ENCODE measurements at regions not wholly inside any gene's neighbourhood (a gene's known extent, or its start where the extent isn't known, plus 50 kb on each side); places are given as distances from the start of the nearest gene placed in this dataset.

DNA sequence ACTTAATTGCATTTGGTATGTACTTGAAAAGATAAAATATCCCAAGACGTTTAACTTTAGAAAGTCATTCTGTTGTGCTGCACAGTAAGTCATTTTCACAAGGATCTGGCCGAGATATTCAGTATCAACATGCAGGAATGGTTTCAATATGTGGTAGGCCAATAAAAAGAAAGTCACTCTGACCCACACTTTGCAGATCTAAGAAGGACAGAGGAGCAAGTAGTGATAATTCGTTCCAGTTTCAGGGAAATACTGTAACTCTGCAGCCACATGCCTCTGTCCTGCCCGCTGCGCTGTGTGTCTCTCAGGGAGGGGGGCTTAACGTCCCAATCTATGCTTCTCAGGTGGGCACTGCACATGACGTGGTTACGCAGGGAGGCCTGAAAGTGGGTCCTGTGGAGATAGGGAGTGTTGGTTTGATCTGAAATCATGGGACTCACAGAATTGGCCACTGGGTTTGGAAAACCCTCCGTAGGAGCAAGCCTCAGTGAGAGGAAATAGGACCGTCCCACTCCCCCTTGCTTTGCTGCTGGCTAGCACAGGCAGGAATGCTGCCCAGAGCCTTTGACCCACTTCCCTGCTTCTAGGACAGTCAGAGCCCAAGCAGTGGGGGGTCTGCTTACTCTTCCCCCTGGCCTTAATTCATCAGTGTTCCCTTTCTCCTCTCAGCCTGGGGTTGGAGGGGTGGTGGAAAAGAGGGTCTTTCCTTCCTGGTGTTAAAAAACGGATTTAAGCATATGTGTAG is 314.7 kb upstream of the SPRED2 start:
- H3K9me3 ChIP-seq (ENCODE audit: insufficient read depth, low read depth, low read length), result no peaks in the 10 kb centered on the region
- DNase-seq (ENCODE audit: low read depth), result no peak
- H2AFZ ChIP-seq (ENCODE audit: low read depth, low read length), result no peak overlapping the region

DNA sequence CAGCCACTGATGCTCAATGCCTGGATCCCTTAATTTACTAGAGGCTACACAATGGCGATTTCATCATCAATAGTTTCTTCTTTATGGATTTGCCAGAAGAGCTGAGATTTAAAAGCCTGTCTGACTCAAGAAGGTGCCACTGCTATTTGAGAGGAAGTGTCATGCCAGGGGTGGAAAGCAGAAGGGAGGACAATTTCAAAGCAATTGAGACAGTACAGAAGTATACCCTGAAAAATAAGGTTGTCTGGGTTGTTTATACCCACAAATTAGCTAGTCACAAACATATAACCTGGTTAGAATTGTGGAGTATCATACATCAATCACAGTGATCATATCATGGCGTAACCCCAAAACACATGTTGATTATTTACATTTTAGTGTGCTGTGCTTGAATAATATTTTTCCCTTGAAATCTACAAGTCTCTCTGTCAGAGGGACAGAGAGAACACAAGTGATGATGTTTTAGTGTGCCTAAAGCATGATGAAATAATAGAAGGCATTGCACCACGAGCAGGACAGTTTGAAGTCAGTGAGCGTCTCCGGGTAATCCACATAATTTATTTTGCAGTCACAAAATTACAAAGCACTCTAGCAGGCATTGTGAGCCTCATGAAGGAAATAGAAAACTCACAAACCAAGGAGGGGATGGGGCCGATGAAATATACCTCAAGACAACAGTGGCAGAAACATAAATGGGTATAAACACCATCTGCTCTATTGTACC is 312.2 kb upstream of the SPRED2 start:
- no peak for DNase-seq (ENCODE audit: low read depth)
- Histone ChIP-seq H4K20me1 (ENCODE audit: insufficient read depth, low read length) (no peaks in the 10 kb centered on the region), H3K27ac (ENCODE audit: low read depth, low read length) (no peak overlapping the region), H3K9ac (ENCODE audit: low read length) (no peak overlapping the region), H3K4me1 (ENCODE audit: insufficient read depth, low read length) (peaks cover 7% of the 10 kb centered on the region), H3K36me3 (ENCODE audit: insufficient read depth, low read length) (no peaks in the 10 kb centered on the region), H3K4me2 (ENCODE audit: low read length) (no peak overlapping the region), H2AFZ (ENCODE audit: low read depth, low read length) (no peak overlapping the region), H3K9me3 (ENCODE audit: insufficient read depth, low read depth, low read length) (no peaks in the 10 kb centered on the region), H3K27me3 (ENCODE audit: insufficient read depth, low read length) (peaks cover 8% of the 10 kb centered on the region), H3K4me3 (ENCODE audit: insufficient read depth, low read depth, low read length) (no peak overlapping the region), H3K79me2 (ENCODE audit: insufficient read depth, low read length) (no peaks in the 10 kb centered on the region)
- FAIRE-seq, result no peak
- Mint-ChIP-seq H3K4me1 (ENCODE audit: low read depth, unreplicated experiment) (peaks cover 10% of the 10 kb centered on the region), H3K4me3 (ENCODE audit: unreplicated experiment) (no peak overlapping the region), H3K9me3 (ENCODE audit: unreplicated experiment) (peaks cover 2% of the 10 kb centered on the region), H3K27me3 (ENCODE audit: low read depth, unreplicated experiment) (no peaks in the 10 kb centered on the region), H3K27ac (ENCODE audit: unreplicated experiment) (no peak overlapping the region), H3K36me3 (ENCODE audit: low read depth, unreplicated experiment) (no peaks in the 10 kb centered on the region)
- TF ChIP-seq, protein P1, sequence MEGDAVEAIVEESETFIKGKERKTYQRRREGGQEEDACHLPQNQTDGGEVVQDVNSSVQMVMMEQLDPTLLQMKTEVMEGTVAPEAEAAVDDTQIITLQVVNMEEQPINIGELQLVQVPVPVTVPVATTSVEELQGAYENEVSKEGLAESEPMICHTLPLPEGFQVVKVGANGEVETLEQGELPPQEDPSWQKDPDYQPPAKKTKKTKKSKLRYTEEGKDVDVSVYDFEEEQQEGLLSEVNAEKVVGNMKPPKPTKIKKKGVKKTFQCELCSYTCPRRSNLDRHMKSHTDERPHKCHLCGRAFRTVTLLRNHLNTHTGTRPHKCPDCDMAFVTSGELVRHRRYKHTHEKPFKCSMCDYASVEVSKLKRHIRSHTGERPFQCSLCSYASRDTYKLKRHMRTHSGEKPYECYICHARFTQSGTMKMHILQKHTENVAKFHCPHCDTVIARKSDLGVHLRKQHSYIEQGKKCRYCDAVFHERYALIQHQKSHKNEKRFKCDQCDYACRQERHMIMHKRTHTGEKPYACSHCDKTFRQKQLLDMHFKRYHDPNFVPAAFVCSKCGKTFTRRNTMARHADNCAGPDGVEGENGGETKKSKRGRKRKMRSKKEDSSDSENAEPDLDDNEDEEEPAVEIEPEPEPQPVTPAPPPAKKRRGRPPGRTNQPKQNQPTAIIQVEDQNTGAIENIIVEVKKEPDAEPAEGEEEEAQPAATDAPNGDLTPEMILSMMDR (IDR thresholded peaks at IDR 0.05; ENCODE audit: insufficient read depth, low read depth, low read length), result no peak

More for the DNA sequence above, 314.7 kb upstream of the SPRED2 start:
- FAIRE-seq, result no peak
- Mint-ChIP-seq H3K4me3 (ENCODE audit: unreplicated experiment) (no peak overlapping the region), H3K9me3 (ENCODE audit: unreplicated experiment) (no peaks in the 10 kb centered on the region), H3K4me1 (ENCODE audit: low read depth, unreplicated experiment) (peaks cover 12% of the 10 kb centered on the region), H3K27ac (ENCODE audit: unreplicated experiment) (no peak overlapping the region), H3K27me3 (ENCODE audit: low read depth, unreplicated experiment) (no peaks in the 10 kb centered on the region), H3K36me3 (ENCODE audit: low read depth, unreplicated experiment) (no peaks in the 10 kb centered on the region)
- TF ChIP-seq, protein P1 (IDR thresholded peaks at IDR 0.05; ENCODE audit: insufficient read depth, low read depth, low read length), result no peak
- TF ChIP-seq EZH2 (IDR thresholded peaks at IDR 0.05; ENCODE audit: insufficient read depth, low read length), result no peak
- H3K79me2 ChIP-seq (ENCODE audit: insufficient read depth, low read length), result no peaks in the 10 kb centered on the region
- no peaks in the 10 kb centered on the region for H4K20me1 ChIP-seq (ENCODE audit: insufficient read depth, low read length)
- H3K27ac ChIP-seq (ENCODE audit: low read depth, low read length), result no peak overlapping the region
- no peaks in the 10 kb centered on the region for H3K36me3 ChIP-seq (ENCODE audit: insufficient read depth, low read length)
- no peak overlapping the region for H3K4me3 ChIP-seq (ENCODE audit: insufficient read depth, low read depth, low read length)
- H3K4me1 ChIP-seq (ENCODE audit: insufficient read depth, low read length), result peaks cover 10% of the 10 kb centered on the region
- H3K27me3 ChIP-seq (ENCODE audit: insufficient read depth, low read length), result peaks cover 8% of the 10 kb centered on the region
- H3K9ac ChIP-seq (ENCODE audit: low read length), result no peak overlapping the region
- H3K4me2 ChIP-seq (ENCODE audit: low read length), result no peak overlapping the region

DNA sequence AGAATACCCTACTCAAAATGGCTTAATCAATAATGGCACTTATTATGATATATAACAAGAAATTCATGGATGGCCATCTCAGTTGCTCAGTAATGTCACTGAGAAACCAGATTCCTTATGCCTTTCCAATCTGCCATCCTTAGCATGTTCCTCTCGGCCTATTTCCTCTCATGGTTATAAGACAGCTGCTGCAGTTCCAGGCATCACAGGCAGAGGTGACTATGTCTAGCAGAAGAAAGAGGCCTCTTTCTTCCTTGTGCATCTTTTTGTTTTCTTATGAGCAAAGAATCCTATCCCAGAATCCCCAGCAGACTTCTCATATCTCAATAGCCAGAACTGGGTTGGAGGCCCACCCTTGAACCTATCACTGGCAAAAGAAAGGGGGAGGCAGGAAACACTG is 310.6 kb upstream of the SPRED2 start:
- no peak overlapping the region for H3K27ac Mint-ChIP-seq (ENCODE audit: unreplicated experiment)
- no peaks in the 10 kb centered on the region for H3K4me1 ChIP-seq (ENCODE audit: insufficient read depth, low read length)
- no peaks in the 10 kb centered on the region for H3K36me3 ChIP-seq (ENCODE audit: insufficient read depth, low read length)
- DNase-seq (ENCODE audit: low read depth), result no peak
- H3K27me3 ChIP-seq (ENCODE audit: insufficient read depth, low read length), result peaks cover 8% of the 10 kb centered on the region
- no peak overlapping the region for H3K4me2 ChIP-seq (ENCODE audit: low read length)
- no peaks in the 10 kb centered on the region for H4K20me1 ChIP-seq (ENCODE audit: insufficient read depth, low read length)
- FAIRE-seq, result no peak
- no peak overlapping the region for H3K27ac ChIP-seq (ENCODE audit: low read depth, low read length)
- H3K4me1 Mint-ChIP-seq (ENCODE audit: low read depth, unreplicated experiment), result peaks cover 5% of the 10 kb centered on the region
- no peaks in the 10 kb centered on the region for H3K27me3 Mint-ChIP-seq (ENCODE audit: low read depth, unreplicated experiment)
- no peak overlapping the region for H3K4me3 Mint-ChIP-seq (ENCODE audit: unreplicated experiment)
- H3K36me3 Mint-ChIP-seq (ENCODE audit: low read depth, unreplicated experiment), result no peaks in the 10 kb centered on the region
- H2AFZ ChIP-seq (ENCODE audit: low read depth, low read length), result no peak overlapping the region
- H3K9me3 Mint-ChIP-seq (ENCODE audit: unreplicated experiment), result peaks cover 2% of the 10 kb centered on the region
- no peaks in the 10 kb centered on the region for H3K79me2 ChIP-seq (ENCODE audit: insufficient read depth, low read length)
- no peaks in the 10 kb centered on the region for H3K9me3 ChIP-seq (ENCODE audit: insufficient read depth, low read depth, low read length)
- TF ChIP-seq EZH2 (IDR thresholded peaks at IDR 0.05; ENCODE audit: insufficient read depth, low read length), result no peak
- TF ChIP-seq, protein P1 (IDR thresholded peaks at IDR 0.05; ENCODE audit: insufficient read depth, low read depth, low read length), result no peak
- H3K4me3 ChIP-seq (ENCODE audit: insufficient read depth, low read depth, low read length), result no peak overlapping the region
- no peak overlapping the region for H3K9ac ChIP-seq (ENCODE audit: low read length)
